Astrocyte (in vitro differentiated cells and primary cell): ENCODE measurements at regions not wholly inside any gene's neighbourhood (a gene's known extent, or its start where the extent isn't known, plus 50 kb on each side); places are given as distances from the start of the nearest gene placed in this dataset.

Experiments
- CTCF ChIP-seq: IDR thresholded peaks from 2 replicates; pipeline ENCODE4 v1.5.1; 2011; ENCODE audit warnings: low read depth, mild to moderate bottlenecking, inconsistent platforms, low read length, moderate library complexity; ENCODE audit not compliant: insufficient read depth
- EZH2 ChIP-seq: IDR thresholded peaks from 2 replicates; pipeline ENCODE4 v1.6.1; 2012; ENCODE audit warnings: mild to moderate bottlenecking, low read length, inconsistent platforms; ENCODE audit not compliant: insufficient read depth

GRCh38 chr3:68142441-68142840 is 488.0 kb upstream of the SUCLG2 start:
- no peak for TF ChIP-seq CTCF
- TF ChIP-seq EZH2 = no peak
